Upper lobe of left lung (tissue), 4 donors: ENCODE measurements at regions not wholly inside any gene's neighbourhood (a gene's known extent, or its start where the extent isn't known, plus 50 kb on each side); places are given as distances from the start of the nearest gene placed in this dataset.

Experiments
- CTCF ChIP-seq, 6 experiments: fragments of 450-650 bp in 4 of 6; fragments of 200-600 bp in 2 of 6; sonication (generic) in 2 of 6; IDR thresholded peaks; one replicate each; pipeline ENCODE4 v1.5.1; 2016 to 2019; ENCODE audit warnings: antibody characterized with exemption in 6 of 6
- POLR2AphosphoS5 ChIP-seq, 2 donors: sonication (generic); formaldehyde crosslinking; IDR thresholded peaks; one replicate each; pipeline ENCODE4 v1.5.1; 2017; ENCODE audit warnings: antibody characterized with exemption in 2 of 2

- TF ChIP-seq CTCF (IDR thresholded peaks at IDR 0.05) (no peak), POLR2AphosphoS5 (IDR thresholded peaks at IDR 0.05) (no peak)
Observed at GRCh38 chr16:9462984-9463383, 371.5 kb downstream of the HAPSTR1 start.
